SU-DHL-6 (cell line): ENCODE measurements at regions not wholly inside any gene's neighbourhood (a gene's known extent, or its start where the extent isn't known, plus 50 kb on each side); places are given as distances from the start of the nearest gene placed in this dataset.

ENCODE experiments used
- EZH2phosphoT487 ChIP-seq: fragments of 200-600 bp; sonication (generic), shearing (Covaris generic); conservative IDR thresholded peaks from 2 replicates; pipeline ENCODE4 v1.6.1; 2018; ENCODE audit warnings: mild to moderate bottlenecking, antibody characterized with exemption, low read length, moderate library complexity, mixed read lengths
- TF ChIP-seq, protein P1 (sequence below): fragments of 200-600 bp; sonication (generic); IDR thresholded peaks from one replicate; pipeline ENCODE4 v1.5.1; 2017; ENCODE audit warnings: antibody characterized with exemption, mild to moderate bottlenecking, low read length, moderate library complexity; ENCODE audit not compliant: insufficient read depth, poor library complexity, severe bottlenecking

DNA sequence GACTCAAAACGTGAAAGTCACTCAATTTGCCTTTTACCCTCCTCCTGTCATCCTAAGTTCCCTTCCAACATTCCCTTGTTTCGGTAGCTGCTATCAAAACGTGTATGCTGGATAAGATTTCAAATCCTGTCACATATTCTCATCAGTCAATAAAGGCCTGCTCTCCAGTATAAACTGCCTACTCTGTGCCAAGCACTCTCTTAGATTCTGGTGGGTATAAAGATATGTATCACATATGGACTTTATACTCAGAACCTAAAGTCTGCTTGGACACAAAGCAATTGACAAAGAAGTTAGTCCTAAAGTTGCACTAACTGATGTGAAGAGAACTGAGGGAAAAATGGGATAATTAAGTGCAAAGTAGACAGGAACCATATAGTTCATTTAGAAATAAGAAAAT, 476.6 kb upstream of the MARCKS start:
- TF ChIP-seq, protein P1, sequence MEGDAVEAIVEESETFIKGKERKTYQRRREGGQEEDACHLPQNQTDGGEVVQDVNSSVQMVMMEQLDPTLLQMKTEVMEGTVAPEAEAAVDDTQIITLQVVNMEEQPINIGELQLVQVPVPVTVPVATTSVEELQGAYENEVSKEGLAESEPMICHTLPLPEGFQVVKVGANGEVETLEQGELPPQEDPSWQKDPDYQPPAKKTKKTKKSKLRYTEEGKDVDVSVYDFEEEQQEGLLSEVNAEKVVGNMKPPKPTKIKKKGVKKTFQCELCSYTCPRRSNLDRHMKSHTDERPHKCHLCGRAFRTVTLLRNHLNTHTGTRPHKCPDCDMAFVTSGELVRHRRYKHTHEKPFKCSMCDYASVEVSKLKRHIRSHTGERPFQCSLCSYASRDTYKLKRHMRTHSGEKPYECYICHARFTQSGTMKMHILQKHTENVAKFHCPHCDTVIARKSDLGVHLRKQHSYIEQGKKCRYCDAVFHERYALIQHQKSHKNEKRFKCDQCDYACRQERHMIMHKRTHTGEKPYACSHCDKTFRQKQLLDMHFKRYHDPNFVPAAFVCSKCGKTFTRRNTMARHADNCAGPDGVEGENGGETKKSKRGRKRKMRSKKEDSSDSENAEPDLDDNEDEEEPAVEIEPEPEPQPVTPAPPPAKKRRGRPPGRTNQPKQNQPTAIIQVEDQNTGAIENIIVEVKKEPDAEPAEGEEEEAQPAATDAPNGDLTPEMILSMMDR, result no peak
- TF ChIP-seq EZH2phosphoT487, result no peak
